HG02870 (cell line): ENCODE measurements at regions not wholly inside any gene's neighbourhood (a gene's known extent, or its start where the extent isn't known, plus 50 kb on each side); places are given as distances from the start of the nearest gene placed in this dataset.

ENCODE experiments used
- ATAC-seq: cut with Tn5 transposase; IDR thresholded peaks from one replicate; pipeline ENCODE4 v1.9.1; 2021; ENCODE audit warnings: mild to moderate bottlenecking, moderate library complexity; ENCODE audit not compliant: unreplicated experiment

DNA sequence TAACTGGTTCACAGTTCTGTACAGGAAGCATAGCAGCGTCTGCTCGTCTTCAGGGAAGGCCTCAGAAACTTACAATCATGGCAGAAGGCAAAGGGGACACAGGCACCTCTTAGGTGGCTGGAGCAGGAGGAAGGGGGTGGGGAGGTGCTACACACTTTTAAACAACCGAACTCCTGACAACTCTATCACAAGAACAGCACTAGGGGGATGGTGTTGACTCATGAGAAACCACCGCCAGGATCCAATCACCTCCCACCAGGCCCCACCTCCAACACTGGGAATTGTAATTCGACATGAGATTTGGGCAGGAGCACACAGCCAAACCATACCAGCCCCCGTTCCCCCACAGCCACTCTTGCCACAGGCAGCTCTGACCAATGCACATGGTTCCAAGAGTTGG is 306.3 kb upstream of the POU3F1 start:
- ATAC-seq: no peak

DNA sequence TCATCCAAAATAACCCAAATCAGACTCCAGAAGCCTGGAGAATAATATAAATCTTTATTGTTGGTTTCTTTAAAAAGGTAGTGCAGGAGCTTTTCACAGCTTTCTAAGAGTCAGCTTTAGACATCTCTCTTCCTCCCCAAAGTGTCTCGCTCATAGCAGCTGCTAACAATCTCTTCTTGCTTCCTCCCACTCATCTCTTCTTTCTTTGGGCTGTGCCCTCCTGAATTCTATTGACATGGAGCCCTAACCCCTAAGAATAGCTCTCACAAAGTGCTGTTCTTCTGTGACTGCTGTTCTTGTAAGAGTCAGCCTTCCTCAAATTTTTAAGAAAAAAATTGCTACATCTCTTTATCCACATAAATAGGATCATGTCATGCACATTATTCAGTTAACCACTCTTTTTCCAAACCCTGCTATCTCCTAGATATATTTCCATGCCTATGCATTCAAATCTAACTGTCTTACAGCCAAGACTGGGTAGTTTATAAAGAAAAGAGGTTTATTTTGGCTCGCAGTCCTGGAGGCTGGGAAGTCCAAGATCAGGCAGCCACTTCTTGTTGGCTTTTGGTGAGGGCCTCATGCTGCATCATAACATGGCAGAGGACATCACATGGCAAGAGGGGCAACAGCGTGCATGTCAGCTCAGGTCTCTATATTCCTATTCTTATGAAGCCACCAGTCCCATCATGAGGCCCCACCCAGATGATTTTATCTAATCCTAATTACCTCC is 301.0 kb upstream of the POU3F1 start:
- ATAC-seq: no peak

GRCh38 chr1:38344716-38345115 is 298.1 kb upstream of the POU3F1 start:
- no peak for ATAC-seq

DNA sequence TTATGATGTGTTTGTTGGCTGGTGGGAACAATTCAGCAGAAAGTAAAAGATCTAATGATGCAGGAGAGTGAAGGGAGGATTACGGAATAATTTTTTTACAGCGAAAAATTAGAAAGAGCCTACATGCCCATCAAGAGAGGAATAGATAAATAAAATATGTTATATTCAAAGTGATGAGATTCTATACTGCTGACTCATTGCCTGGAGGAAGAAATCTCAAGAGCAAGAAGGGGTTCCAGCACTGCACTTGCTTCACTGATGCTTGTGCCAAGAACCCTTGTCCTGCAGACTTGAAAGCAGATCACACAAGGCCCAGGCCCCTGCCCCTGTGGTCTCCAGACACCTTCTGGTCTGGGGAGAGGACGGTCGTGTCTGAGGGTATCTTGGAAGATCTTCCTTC is 295.1 kb upstream of the POU3F1 start:
- no peak for ATAC-seq

DNA sequence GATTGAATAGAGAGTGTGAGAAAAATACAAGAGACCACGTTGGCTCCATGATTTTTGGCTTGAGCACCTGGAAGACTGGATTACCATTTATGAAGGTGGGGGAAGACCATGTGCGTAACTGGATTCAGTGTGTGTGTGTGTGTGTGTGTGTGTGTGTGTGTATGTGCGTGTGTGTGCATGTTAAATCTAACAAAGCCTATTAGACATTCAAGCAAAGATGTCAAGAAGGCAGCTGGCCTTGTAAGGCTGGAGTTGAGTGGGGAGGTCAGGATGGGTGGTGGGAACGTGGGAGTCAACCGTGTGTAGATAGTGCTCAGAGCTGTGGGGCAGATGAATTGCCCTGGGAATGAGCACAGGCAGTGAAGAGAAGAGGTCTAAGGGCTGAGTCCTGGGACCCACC is 293.8 kb upstream of the POU3F1 start:
- ATAC-seq: no peak

DNA sequence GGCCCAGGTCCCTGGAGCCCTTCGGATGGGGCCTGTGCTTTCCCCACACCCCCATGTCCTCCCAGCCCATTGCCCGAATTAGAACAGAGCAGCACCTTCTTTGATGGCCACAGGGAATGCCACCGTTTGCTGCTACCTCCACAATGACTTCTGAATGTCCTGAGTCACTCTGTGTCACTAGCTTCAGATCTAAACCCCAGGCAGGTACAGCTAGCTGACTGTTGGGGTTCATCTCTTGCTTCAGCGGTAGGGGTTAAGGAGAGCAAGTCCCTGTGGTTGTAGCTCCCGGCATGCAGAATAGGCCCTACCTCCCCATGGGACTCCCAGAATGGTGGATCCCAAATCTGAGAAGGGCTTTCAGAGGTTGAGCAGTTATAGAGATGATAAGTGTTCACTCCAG is 291.1 kb upstream of the POU3F1 start:
- ATAC-seq: no peak

- no peak for ATAC-seq
Measured at GRCh38 chr1:38336961-38337360, 290.4 kb upstream of the POU3F1 start.

DNA sequence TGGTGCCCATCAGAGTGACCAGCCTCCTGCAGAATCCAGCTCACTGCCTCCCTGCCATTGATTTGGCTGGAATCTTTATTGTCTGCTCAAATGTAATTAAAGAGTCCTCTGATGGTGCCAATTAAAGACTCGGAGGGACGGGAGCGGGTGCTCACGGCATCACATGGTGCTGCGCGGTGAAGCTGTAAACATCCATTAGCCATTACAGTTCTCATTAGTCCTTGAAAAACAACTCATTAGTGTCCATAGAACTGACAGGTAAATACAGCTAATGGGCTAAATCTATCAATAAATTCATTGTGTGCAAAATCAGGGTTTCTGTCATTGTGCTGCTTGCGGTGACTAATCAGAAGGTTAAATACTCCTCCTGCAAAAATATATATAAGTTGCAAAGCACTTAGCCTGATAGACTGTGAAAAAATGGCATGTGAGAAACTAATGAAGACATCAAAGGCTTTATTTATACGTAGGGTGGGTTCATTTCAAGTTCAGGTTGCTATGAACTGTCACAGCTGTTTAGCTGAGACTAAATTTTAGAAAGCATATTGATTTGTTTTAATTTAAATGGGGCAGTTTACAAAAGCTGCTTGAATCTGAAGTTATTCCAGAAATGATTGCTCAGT is 289.8 kb upstream of the POU3F1 start:
- ATAC-seq: no peak

- ATAC-seq: no peak
Measured at GRCh38 chr1:38334930-38335592, 288.5 kb upstream of the POU3F1 start.

GRCh38 chr1:38332649-38333310 is 286.2 kb upstream of the POU3F1 start:
- ATAC-seq: no peak

GRCh38 chr1:38331496-38332210 is 285.1 kb upstream of the POU3F1 start:
- ATAC-seq: no peak

DNA sequence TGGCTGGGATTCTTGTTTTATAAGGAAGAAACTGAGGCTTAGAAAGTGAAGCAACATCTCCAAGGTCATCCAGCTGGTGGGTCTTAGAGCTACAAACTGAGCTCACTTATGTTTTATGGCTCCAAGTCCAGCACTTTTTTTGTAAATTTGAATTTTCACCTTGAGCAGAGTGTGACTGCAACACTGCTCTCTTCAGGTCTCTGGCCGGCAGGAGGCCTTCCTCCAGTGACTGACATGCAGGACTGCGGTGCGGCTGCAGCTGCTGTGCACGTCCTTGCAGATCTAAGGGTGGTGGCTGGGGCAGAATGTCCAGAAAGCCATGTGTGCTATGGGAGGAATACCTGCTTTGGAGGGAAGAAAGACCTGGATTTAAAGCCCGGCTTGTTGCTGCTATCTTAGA is 284.2 kb upstream of the POU3F1 start:
- no peak for ATAC-seq

DNA sequence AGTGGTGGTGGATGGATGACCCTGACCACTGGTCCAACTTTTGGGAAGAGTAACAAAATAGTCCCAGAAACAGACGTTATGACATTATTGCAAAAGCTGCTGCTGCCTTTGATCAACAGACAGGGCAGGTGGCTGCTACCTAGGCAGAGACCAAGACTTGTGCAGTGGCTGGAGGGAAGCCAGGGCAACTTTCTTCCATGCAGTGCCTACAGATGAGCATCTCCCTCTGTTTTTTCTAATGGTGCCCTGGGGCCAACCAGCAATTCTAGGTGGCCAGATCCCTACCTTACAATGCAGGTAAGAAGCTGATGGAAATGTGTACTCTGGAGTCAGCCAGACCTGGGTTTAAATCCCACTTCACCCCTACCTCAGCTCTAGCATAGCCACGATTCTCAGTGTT is 283.1 kb upstream of the POU3F1 start:
- no peak for ATAC-seq

- no peak for ATAC-seq
Measured at GRCh38 chr1:38328278-38329035, 281.9 kb upstream of the POU3F1 start.

GRCh38 chr1:38327559-38327973 is 281.0 kb upstream of the POU3F1 start:
- ATAC-seq: no peak

DNA sequence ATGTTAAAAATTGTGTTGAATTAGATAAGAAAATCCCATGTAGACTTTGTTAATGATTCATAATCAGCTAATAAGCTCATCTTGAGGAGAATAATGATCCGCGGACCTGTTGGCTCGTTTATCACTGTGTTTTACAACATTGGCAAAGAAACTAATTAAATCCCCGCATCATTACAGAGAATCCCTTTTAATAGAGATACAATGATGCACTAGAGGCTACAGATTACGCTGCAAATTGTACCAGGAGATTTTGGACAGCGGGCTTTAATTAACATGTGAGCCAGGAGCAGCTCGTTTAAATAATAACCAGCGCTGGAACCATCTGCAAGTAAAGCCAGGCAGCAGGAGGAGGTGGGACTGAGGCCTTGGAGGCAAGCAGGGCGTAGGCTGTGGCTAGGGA is 280.3 kb upstream of the POU3F1 start:
- ATAC-seq: no peak

- no peak for ATAC-seq
Measured at GRCh38 chr1:38326135-38326534, 279.5 kb upstream of the POU3F1 start.

DNA sequence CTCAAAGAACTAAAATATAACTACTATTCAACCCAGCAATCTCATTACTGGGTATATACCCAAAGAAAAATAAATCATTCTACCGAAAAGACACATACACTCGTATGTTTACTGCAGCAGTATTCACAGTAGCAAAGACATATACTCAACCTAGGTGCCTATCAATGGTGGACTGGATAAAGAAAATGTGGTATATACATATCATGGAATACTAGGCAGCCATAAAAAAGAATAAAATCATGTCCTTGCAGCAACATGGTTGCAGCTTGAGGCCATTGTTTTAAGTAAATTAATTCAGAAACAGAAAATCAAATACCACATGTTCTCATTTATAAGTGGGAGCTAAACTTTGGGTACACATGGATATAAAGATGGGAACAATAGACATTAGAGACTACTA is 266.2 kb upstream of the POU3F1 start:
- ATAC-seq: no peak

- ATAC-seq: no peak
Measured at GRCh38 chr1:38310079-38310478, 263.5 kb upstream of the POU3F1 start.

GRCh38 chr1:38308780-38309179 is 262.2 kb upstream of the POU3F1 start:
- no peak for ATAC-seq
